Keratinocyte (primary cell): ENCODE measurements at regions not wholly inside any gene's neighbourhood (a gene's known extent, or its start where the extent isn't known, plus 50 kb on each side); places are given as distances from the start of the nearest gene placed in this dataset.

Source experiments
- CTCF ChIP-seq, 3 experiments: IDR thresholded peaks in 1 of 3; conservative IDR thresholded peaks in 1 of 3; optimal IDR thresholded peaks in 1 of 3; 2 replicates in 2 of 3; 3 replicates in 1 of 3; pipeline versions ENCODE3 to v1.5.1; 2011; ENCODE audit warnings: low read length in 3 of 3, mild to moderate bottlenecking in 3 of 3, moderate library complexity in 2 of 3, control low read depth in 1 of 3, inconsistent platforms in 1 of 3; ENCODE audit not compliant: insufficient read depth in 2 of 3; ENCODE audit errors: extremely low read depth in 1 of 3
- EZH2 ChIP-seq: IDR thresholded peaks from one replicate; pipeline ENCODE4 v1.6.1; 2012; ENCODE audit warnings: inconsistent platforms, mild to moderate bottlenecking, low read length, moderate library complexity

- TF ChIP-seq CTCF (optimal IDR thresholded peaks at IDR 0.05 in 1 of 3, IDR thresholded peaks at IDR 0.05 in 1 of 3, conservative IDR thresholded peaks at IDR 0.05 in 1 of 3; ENCODE audit: extremely low read depth in 1 of 3, insufficient read depth in 2 of 3, low read length in 3 of 3) (no peak), EZH2 (no peak)
These were observed 82.5 kb upstream of the PRNP start for GRCh38 chr20:4603724-4604123.
